ENCODE measurements at regions not wholly inside any gene's neighbourhood (a gene's known extent, or its start where the extent isn't known, plus 50 kb on each side); places are given as distances from the start of the nearest gene placed in this dataset.

GRCh38 chr2:133718688-133719201 lies 150.5 kb upstream of the NCKAP5 start:
- WGBS = 65% methylated on average over 7 of the region's 7 CpGs
- intact Hi-C loops (cut with DNase I) = no loop called here

DNA sequence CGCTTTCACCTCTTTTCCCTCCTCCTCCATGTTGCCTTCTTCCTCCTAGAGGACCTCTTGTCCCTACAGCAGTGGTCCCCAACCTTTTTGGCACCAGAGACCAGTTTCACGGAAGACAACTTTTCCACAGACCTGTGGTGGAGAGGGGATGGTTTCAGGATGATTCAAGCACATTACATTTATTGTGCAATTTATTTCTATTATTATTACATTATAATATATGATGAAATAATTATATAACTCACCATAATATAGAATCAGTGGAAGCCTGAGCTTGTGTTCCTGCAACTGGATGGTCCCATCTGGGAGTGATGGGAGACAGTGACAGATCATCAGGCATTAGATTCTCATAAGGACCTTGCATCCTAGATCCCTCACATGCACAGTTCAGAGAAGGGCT lies 152.2 kb upstream of the NCKAP5 start:
- intact Hi-C loops (cut with DNase I) = no loop called here
- H3K27ac ChIP-seq (replicated peaks in 1 of 4) = peak overlapping the region in 2 of 4 donors; percentile 22 to 41
- 84% methylated on average over 2 of the region's 2 CpGs for WGBS
- H3K4me3 ChIP-seq = no peak overlapping the region
- H3K36me3 ChIP-seq = no peaks in the 10 kb centered on the region
- no peaks in the 10 kb centered on the region for H3K27me3 ChIP-seq
- TF ChIP-seq, protein P1, sequence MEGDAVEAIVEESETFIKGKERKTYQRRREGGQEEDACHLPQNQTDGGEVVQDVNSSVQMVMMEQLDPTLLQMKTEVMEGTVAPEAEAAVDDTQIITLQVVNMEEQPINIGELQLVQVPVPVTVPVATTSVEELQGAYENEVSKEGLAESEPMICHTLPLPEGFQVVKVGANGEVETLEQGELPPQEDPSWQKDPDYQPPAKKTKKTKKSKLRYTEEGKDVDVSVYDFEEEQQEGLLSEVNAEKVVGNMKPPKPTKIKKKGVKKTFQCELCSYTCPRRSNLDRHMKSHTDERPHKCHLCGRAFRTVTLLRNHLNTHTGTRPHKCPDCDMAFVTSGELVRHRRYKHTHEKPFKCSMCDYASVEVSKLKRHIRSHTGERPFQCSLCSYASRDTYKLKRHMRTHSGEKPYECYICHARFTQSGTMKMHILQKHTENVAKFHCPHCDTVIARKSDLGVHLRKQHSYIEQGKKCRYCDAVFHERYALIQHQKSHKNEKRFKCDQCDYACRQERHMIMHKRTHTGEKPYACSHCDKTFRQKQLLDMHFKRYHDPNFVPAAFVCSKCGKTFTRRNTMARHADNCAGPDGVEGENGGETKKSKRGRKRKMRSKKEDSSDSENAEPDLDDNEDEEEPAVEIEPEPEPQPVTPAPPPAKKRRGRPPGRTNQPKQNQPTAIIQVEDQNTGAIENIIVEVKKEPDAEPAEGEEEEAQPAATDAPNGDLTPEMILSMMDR (IDR thresholded peaks at IDR 0.05) = no peak
- no peak for TF ChIP-seq POLR2A (IDR thresholded peaks at IDR 0.05; ENCODE audit: low read depth)
- no peak for TF ChIP-seq EP300 (IDR thresholded peaks at IDR 0.05)
- no peak for TF ChIP-seq POLR2AphosphoS5 (IDR thresholded peaks at IDR 0.05)
- no peaks in the 10 kb centered on the region for H3K9me3 ChIP-seq
- H3K4me1 ChIP-seq = peaks cover 0 to 26% (median 18%) of the 10 kb centered on the region in 4 donors
- no peak for DNase-seq (ENCODE audit: extremely low spot score)

More at GRCh38 chr2:133718688-133719201, 150.5 kb upstream of the NCKAP5 start:
- no peaks in the 10 kb centered on the region for H3K27me3 ChIP-seq
- H3K4me1 ChIP-seq = peaks cover 0 to 26% (median 18%) of the 10 kb centered on the region in 4 donors
- no peak overlapping the region for H3K4me3 ChIP-seq
- no peak for DNase-seq (ENCODE audit: extremely low spot score)
- no peak for TF ChIP-seq POLR2A (IDR thresholded peaks at IDR 0.05; ENCODE audit: low read depth)
- TF ChIP-seq EP300 (IDR thresholded peaks at IDR 0.05) = no peak
- TF ChIP-seq, protein P1 (IDR thresholded peaks at IDR 0.05) = no peak
- TF ChIP-seq POLR2AphosphoS5 (IDR thresholded peaks at IDR 0.05) = no peak
- no peaks in the 10 kb centered on the region for H3K36me3 ChIP-seq
- H3K27ac ChIP-seq (replicated peaks in 1 of 4) = no peak overlapping the region
- no peaks in the 10 kb centered on the region for H3K9me3 ChIP-seq

DNA sequence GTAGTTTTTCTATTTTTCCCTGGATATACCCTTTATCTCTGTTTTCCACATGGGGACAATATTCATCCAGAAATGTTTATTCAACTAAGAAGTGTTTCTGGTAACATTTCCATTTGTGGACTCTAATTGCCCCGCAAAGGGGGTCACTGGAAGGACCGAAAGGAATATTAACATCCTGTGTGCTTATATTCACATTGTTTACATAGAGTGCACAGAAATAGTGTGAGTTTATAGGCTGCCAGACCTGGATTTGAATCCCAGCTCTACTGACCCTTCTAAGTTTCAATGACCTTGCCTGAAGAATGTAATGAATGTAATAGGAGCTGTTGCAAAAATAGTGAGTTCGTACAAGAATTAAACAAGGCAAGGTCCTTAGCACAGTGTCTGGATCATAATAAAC lies 152.9 kb upstream of the NCKAP5 start:
- Histone ChIP-seq H3K4me1 (peaks cover 0 to 26% (median 18%) of the 10 kb centered on the region in 4 donors), H3K4me3 (no peak overlapping the region), H3K27ac (replicated peaks in 1 of 4) (peak overlapping the region in 3 of 4 donors; percentile 22 to 41 (median 24)), H3K27me3 (no peaks in the 10 kb centered on the region), H3K36me3 (no peaks in the 10 kb centered on the region), H3K9me3 (no peaks in the 10 kb centered on the region)
- TF ChIP-seq POLR2AphosphoS5 (IDR thresholded peaks at IDR 0.05) = no peak
- no peak for TF ChIP-seq POLR2A (IDR thresholded peaks at IDR 0.05; ENCODE audit: low read depth)
- TF ChIP-seq EP300 (IDR thresholded peaks at IDR 0.05) = no peak
- TF ChIP-seq, protein P1 (IDR thresholded peaks at IDR 0.05) = no peak
- DNase-seq (ENCODE audit: extremely low spot score) = no peak
- WGBS = 47% methylated on average over 3 of the region's 3 CpGs
- intact Hi-C loops (cut with DNase I) = no loop called here

DNA sequence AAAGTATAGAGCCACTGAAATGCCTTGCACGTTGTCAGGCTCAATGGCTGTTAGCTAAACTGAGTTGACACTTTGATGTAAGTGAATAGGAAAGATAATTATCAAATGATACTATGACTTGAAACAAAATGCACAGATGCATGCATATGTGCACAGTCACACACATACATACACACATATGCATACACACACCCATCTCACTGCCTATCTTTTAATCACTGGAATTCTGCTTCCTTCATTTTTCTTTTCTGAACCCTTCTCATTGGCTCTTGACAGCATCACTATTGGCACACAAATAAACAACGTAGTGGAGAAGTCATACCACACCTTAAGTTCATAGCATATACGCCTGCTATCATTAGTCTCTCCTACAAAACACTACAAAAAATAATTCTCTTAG lies 154.9 kb upstream of the NCKAP5 start:
- 97% methylated on average over 3 of the region's 3 CpGs for WGBS
- intact Hi-C loops (cut with DNase I) = no loop called here
- no peaks in the 10 kb centered on the region for H3K36me3 ChIP-seq

More for the DNA sequence above, 154.9 kb upstream of the NCKAP5 start:
- no peak for TF ChIP-seq EP300 (IDR thresholded peaks at IDR 0.05)
- TF ChIP-seq POLR2A (IDR thresholded peaks at IDR 0.05; ENCODE audit: low read depth) = no peak
- TF ChIP-seq, protein P1 (IDR thresholded peaks at IDR 0.05) = no peak
- no peak for TF ChIP-seq POLR2AphosphoS5 (IDR thresholded peaks at IDR 0.05)
- Histone ChIP-seq H3K27me3 (no peaks in the 10 kb centered on the region), H3K4me1 (peaks cover 0 to 33% (median 18%) of the 10 kb centered on the region in 4 donors), H3K9me3 (no peaks in the 10 kb centered on the region), H3K27ac (replicated peaks in 1 of 4) (no peak overlapping the region), H3K4me3 (no peak overlapping the region)
- DNase-seq (ENCODE audit: extremely low spot score) = no peak

Data from esophagus muscularis mucosa (tissue), 4 donors.